Vagina (tissue), 2 donors: ENCODE measurements at regions not wholly inside any gene's neighbourhood (a gene's known extent, or its start where the extent isn't known, plus 50 kb on each side); places are given as distances from the start of the nearest gene placed in this dataset.

Experiments
- DNase-seq, 2 donors: peaks; one replicate each; pipeline ENCODE4 v3.0.0-alpha.2; 2017; ENCODE audit errors: extremely low spot score in 2 of 2
- H3K27ac ChIP-seq: fragments of 200-600 bp; sonication (generic); one replicate; pipeline ENCODE4 v1.5.1; 2019
- H3K27me3 ChIP-seq: fragments of 200-600 bp; sonication (generic); one replicate; pipeline ENCODE4 v1.5.1; 2019
- H3K36me3 ChIP-seq, 2 donors: fragments of 200-600 bp; sonication (generic); one replicate each; pipeline ENCODE4 v1.5.1; 2017 to 2019
- H3K4me1 ChIP-seq: fragments of 200-600 bp; sonication (generic); one replicate; pipeline ENCODE4 v1.5.1; 2019
- H3K4me3 ChIP-seq, 2 donors: fragments of 200-600 bp; sonication (generic); 1 replicate in 1 of 2; 2 replicates in 1 of 2; pipeline ENCODE4 v1.5.1; 2016 to 2019
- H3K9me3 ChIP-seq: fragments of 200-600 bp; sonication (generic); one replicate; pipeline ENCODE4 v1.5.1; 2019
- POLR2A ChIP-seq, 2 donors: fragments of 450-650 bp; IDR thresholded peaks; one replicate each; pipeline ENCODE4 v1.6.1; 2017; ENCODE audit warnings: antibody characterized with exemption in 2 of 2, mild to moderate bottlenecking in 2 of 2, moderate library complexity in 2 of 2
- POLR2AphosphoS5 ChIP-seq, 2 donors: sonication (generic); formaldehyde crosslinking; IDR thresholded peaks; one replicate each; pipeline ENCODE4 v1.9.0; 2017; ENCODE audit warnings: antibody characterized with exemption in 2 of 2, mild to moderate bottlenecking in 2 of 2, low read depth in 1 of 2; ENCODE audit not compliant: insufficient read depth in 1 of 2
- intact Hi-C: fragments of 100-400 bp; cut with DNase I; formaldehyde crosslinking; loops from one replicate; pipeline ENCODE4 v1.15.1; 2023
- TF ChIP-seq, protein P1 (sequence below), 3 experiments: fragments of 450-650 bp in 2 of 3; fragments of 200-600 bp in 1 of 3; sonication (generic) in 1 of 3; IDR thresholded peaks; one replicate each; pipeline ENCODE4 v1.5.1; 2017 to 2019; ENCODE audit warnings: antibody characterized with exemption in 3 of 3, mild to moderate bottlenecking in 2 of 3, moderate library complexity in 2 of 3

DNA sequence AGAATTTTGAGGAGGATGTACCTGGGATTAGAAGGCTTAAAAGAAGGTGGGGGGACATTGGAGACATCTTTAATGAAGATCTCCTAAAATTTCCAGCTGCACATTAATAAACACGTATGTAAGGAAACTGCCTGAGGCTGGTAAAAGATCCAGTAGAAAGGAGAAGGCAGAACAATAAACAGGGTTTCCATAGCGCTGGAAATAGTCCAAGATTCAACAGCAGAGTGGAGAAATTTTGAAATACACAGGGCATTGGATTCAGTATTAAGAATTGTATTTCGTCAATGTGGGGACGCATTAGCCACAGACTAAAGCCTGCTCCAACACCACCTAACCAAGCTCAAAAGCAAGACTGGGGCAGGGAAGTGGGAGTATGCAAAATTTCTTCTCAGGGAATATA, 606.9 kb upstream of the NRXN1 start:
- Histone ChIP-seq H3K4me3 (no peak overlapping the region), H3K9me3 (no peaks in the 10 kb centered on the region), H3K27me3 (no peaks in the 10 kb centered on the region), H3K4me1 (no peaks in the 10 kb centered on the region), H3K27ac (no peak overlapping the region), H3K36me3 (no peaks in the 10 kb centered on the region)
- TF ChIP-seq POLR2AphosphoS5 (IDR thresholded peaks at IDR 0.05; ENCODE audit: insufficient read depth in 1 of 2, low read depth in 1 of 2) (no peak), POLR2A (IDR thresholded peaks at IDR 0.05) (no peak)
- TF ChIP-seq, protein P1, sequence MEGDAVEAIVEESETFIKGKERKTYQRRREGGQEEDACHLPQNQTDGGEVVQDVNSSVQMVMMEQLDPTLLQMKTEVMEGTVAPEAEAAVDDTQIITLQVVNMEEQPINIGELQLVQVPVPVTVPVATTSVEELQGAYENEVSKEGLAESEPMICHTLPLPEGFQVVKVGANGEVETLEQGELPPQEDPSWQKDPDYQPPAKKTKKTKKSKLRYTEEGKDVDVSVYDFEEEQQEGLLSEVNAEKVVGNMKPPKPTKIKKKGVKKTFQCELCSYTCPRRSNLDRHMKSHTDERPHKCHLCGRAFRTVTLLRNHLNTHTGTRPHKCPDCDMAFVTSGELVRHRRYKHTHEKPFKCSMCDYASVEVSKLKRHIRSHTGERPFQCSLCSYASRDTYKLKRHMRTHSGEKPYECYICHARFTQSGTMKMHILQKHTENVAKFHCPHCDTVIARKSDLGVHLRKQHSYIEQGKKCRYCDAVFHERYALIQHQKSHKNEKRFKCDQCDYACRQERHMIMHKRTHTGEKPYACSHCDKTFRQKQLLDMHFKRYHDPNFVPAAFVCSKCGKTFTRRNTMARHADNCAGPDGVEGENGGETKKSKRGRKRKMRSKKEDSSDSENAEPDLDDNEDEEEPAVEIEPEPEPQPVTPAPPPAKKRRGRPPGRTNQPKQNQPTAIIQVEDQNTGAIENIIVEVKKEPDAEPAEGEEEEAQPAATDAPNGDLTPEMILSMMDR (IDR thresholded peaks at IDR 0.05), result no peak
- DNase-seq, result no peak
- intact Hi-C loops, result no loop called here

DNA sequence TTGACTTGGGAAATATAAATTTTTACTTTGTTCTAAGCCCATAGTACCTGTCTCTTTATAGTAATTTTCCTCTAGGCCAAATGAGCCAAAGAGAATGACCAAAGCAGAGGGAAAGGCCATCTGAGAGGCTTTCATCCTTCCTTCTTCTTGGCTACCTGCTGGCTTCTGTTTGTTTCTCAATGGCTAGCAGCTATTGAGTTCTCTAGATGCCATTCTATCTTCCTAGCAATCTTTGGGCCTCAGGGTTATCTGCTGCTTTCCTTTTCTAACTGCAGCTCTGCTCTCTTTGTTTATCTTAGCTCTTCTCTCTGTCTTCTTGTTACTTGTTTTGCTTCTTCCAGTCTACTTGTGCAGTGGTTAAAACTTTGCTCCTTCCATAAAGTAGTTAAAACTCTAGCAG, 601.1 kb upstream of the NRXN1 start:
- H3K4me3 ChIP-seq, result no peak overlapping the region
- no peaks in the 10 kb centered on the region for H3K27me3 ChIP-seq
- intact Hi-C loops, result no loop called here
- no peak for DNase-seq
- no peaks in the 10 kb centered on the region for H3K9me3 ChIP-seq
- no peaks in the 10 kb centered on the region for H3K36me3 ChIP-seq
- no peak overlapping the region for H3K27ac ChIP-seq
- H3K4me1 ChIP-seq, result no peaks in the 10 kb centered on the region
- TF ChIP-seq POLR2AphosphoS5 (IDR thresholded peaks at IDR 0.05; ENCODE audit: insufficient read depth in 1 of 2, low read depth in 1 of 2), result no peak
- TF ChIP-seq, protein P1 (IDR thresholded peaks at IDR 0.05), result no peak
- TF ChIP-seq POLR2A (IDR thresholded peaks at IDR 0.05), result no peak

DNA sequence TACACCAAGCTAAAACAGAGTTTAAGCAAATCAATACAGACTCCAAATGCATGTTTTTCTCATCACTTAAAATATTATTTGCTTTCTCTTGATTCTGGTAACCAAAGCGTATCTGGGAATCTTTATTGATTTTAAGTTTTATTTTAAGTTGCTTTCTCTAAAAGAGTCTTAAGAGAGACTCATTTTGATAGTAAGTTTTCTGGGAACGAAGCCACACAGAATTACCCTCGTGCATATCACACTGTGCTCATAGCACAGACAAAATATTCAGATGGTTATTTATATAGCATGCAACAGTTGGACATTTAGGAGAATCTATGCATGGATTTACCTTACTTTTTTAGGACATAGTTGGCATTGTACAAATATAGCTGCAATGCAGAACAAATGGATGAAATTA, 597.5 kb upstream of the NRXN1 start:
- Histone ChIP-seq H3K4me3 (no peak overlapping the region), H3K36me3 (no peaks in the 10 kb centered on the region), H3K9me3 (no peaks in the 10 kb centered on the region), H3K27ac (no peak overlapping the region), H3K27me3 (no peaks in the 10 kb centered on the region), H3K4me1 (no peaks in the 10 kb centered on the region)
- intact Hi-C loops, result no loop called here
- no peak for TF ChIP-seq POLR2AphosphoS5 (IDR thresholded peaks at IDR 0.05; ENCODE audit: insufficient read depth in 1 of 2, low read depth in 1 of 2)
- TF ChIP-seq, protein P1 (IDR thresholded peaks at IDR 0.05), result no peak
- TF ChIP-seq POLR2A (IDR thresholded peaks at IDR 0.05), result no peak
- no peak for DNase-seq

DNA sequence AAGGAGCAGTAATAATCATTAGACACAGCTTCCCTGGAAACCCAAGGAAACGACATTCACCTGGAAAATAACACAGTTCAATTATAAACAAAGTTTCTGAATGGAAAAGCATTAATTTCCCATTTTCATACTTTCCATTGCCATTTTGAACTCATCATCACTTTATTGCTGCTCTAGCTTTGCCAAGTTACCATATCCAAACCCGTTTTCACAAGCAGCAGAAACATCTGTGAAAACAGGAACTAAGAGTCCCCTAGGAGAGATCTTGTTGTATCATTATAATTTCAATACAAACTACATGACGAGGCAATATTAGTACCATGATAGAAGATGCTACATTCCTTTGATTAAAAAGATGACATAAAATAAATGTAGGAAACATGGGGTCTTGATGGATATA, 597.0 kb upstream of the NRXN1 start:
- Histone ChIP-seq H3K27ac (no peak overlapping the region), H3K4me1 (no peaks in the 10 kb centered on the region), H3K9me3 (no peaks in the 10 kb centered on the region), H3K36me3 (no peaks in the 10 kb centered on the region), H3K27me3 (no peaks in the 10 kb centered on the region), H3K4me3 (no peak overlapping the region)
- DNase-seq, result no peak
- TF ChIP-seq POLR2A (IDR thresholded peaks at IDR 0.05) (no peak), POLR2AphosphoS5 (IDR thresholded peaks at IDR 0.05; ENCODE audit: insufficient read depth in 1 of 2, low read depth in 1 of 2) (no peak)
- TF ChIP-seq, protein P1 (IDR thresholded peaks at IDR 0.05), result no peak
- intact Hi-C loops, result no loop called here

DNA sequence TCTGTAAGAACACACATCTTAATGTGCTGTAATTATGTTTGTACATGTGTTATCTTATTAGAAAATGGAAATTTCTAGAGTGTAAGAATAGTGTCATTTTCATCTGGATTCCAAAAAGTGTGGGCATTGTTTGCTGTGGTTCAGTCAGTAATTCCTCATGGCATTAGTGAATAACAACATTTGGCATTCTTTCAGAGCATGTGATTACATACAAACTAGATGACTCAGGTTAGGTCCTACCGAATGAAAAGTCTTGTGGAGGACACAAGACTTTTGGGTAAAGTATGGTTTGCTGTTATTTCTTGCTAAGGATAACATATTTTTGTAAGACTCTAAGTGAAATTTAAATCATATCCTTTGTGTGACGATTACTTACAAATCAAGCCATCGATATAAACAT, 593.1 kb upstream of the NRXN1 start:
- no peak for DNase-seq
- Histone ChIP-seq H3K9me3 (no peaks in the 10 kb centered on the region), H3K36me3 (no peaks in the 10 kb centered on the region), H3K4me3 (no peak overlapping the region), H3K27ac (no peak overlapping the region), H3K27me3 (no peaks in the 10 kb centered on the region), H3K4me1 (no peaks in the 10 kb centered on the region)
- intact Hi-C loops, result no loop called here
- TF ChIP-seq POLR2A (IDR thresholded peaks at IDR 0.05), result no peak
- TF ChIP-seq POLR2AphosphoS5 (IDR thresholded peaks at IDR 0.05; ENCODE audit: insufficient read depth in 1 of 2, low read depth in 1 of 2), result no peak
- TF ChIP-seq, protein P1 (IDR thresholded peaks at IDR 0.05), result no peak
